ENCODE measurements at regions not wholly inside any gene's neighbourhood (a gene's known extent, or its start where the extent isn't known, plus 50 kb on each side); places are given as distances from the start of the nearest gene placed in this dataset.

DNA sequence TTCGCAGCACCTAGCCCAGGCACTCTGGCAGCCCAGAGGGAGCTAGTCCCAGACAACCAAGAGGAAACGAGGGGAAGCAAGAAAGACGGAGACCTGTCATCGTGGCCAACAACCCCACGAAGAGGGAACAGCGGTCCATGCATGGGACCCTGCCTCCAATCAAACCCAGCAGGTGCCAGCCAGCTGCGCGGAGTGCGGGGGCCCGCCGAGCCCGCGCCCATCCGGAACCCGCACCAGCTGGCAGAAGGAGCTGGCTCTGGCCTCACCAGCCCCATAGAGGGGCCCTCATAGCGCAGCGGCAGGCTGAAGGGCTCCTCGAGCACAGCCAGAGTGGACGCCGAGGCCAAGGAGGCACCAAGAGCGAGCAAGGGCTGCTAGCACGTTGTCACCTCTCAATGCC, 332.4 kb upstream of the MAGEB18 start:
- H3K9me3 Mint-ChIP-seq, result peaks cover 23% of the 10 kb centered on the region
- DNase-seq (ENCODE audit: low spot score), result no peak
- CTCF ChIA-PET, result no interaction called here
- no peaks in the 10 kb centered on the region for H3K27me3 Mint-ChIP-seq (ENCODE audit: low read depth)
- no peak for ATAC-seq
- TF ChIP-seq ZNF232 (CRISPR knock-in tag; IDR thresholded peaks at IDR 0.05) (no peak), PRRX2 (CRISPR knock-in tag; IDR thresholded peaks at IDR 0.05) (no peak), ETV6 (CRISPR knock-in tag; IDR thresholded peaks at IDR 0.05) (no peak), GRHL2 (CRISPR knock-in tag; IDR thresholded peaks at IDR 0.05; ENCODE audit: insufficient replicate concordance, severe bottlenecking) (no peak), JUN (CRISPR knock-in tag; IDR thresholded peaks at IDR 0.05) (no peak), SMAD3 (CRISPR knock-in tag; IDR thresholded peaks at IDR 0.05; ENCODE audit: borderline replicate concordance) (no peak), ATF1 (CRISPR knock-in tag; IDR thresholded peaks at IDR 0.05) (no peak), NFYB (CRISPR knock-in tag; conservative IDR thresholded peaks at IDR 0.05; ENCODE audit: low read depth) (no peak), MXD4 (CRISPR knock-in tag; IDR thresholded peaks at IDR 0.05; ENCODE audit: borderline replicate concordance) (no peak), CBFB (CRISPR knock-in tag; IDR thresholded peaks at IDR 0.05; ENCODE audit: low read depth) (no peak), JAZF1 (CRISPR knock-in tag; IDR thresholded peaks at IDR 0.05) (no peak), ZNF219 (CRISPR knock-in tag; IDR thresholded peaks at IDR 0.05; ENCODE audit: borderline replicate concordance) (no peak)
- TF ChIP-seq, protein P1, sequence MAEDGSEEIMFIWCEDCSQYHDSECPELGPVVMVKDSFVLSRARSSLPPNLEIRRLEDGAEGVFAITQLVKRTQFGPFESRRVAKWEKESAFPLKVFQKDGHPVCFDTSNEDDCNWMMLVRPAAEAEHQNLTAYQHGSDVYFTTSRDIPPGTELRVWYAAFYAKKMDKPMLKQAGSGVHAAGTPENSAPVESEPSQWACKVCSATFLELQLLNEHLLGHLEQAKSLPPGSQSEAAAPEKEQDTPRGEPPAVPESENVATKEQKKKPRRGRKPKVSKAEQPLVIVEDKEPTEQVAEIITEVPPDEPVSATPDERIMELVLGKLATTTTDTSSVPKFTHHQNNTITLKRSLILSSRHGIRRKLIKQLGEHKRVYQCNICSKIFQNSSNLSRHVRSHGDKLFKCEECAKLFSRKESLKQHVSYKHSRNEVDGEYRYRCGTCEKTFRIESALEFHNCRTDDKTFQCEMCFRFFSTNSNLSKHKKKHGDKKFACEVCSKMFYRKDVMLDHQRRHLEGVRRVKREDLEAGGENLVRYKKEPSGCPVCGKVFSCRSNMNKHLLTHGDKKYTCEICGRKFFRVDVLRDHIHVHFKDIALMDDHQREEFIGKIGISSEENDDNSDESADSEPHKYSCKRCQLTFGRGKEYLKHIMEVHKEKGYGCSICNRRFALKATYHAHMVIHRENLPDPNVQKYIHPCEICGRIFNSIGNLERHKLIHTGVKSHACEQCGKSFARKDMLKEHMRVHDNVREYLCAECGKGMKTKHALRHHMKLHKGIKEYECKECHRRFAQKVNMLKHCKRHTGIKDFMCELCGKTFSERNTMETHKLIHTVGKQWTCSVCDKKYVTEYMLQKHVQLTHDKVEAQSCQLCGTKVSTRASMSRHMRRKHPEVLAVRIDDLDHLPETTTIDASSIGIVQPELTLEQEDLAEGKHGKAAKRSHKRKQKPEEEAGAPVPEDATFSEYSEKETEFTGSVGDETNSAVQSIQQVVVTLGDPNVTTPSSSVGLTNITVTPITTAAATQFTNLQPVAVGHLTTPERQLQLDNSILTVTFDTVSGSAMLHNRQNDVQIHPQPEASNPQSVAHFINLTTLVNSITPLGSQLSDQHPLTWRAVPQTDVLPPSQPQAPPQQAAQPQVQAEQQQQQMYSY (CRISPR knock-in tag; IDR thresholded peaks at IDR 0.05), result no peak
- TF ChIP-seq, protein P2, sequence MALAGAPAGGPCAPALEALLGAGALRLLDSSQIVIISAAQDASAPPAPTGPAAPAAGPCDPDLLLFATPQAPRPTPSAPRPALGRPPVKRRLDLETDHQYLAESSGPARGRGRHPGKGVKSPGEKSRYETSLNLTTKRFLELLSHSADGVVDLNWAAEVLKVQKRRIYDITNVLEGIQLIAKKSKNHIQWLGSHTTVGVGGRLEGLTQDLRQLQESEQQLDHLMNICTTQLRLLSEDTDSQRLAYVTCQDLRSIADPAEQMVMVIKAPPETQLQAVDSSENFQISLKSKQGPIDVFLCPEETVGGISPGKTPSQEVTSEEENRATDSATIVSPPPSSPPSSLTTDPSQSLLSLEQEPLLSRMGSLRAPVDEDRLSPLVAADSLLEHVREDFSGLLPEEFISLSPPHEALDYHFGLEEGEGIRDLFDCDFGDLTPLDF (CRISPR knock-in tag; IDR thresholded peaks at IDR 0.05), result no peak
- TF ChIP-seq, protein P3, sequence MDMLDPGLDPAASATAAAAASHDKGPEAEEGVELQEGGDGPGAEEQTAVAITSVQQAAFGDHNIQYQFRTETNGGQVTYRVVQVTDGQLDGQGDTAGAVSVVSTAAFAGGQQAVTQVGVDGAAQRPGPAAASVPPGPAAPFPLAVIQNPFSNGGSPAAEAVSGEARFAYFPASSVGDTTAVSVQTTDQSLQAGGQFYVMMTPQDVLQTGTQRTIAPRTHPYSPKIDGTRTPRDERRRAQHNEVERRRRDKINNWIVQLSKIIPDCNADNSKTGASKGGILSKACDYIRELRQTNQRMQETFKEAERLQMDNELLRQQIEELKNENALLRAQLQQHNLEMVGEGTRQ (CRISPR knock-in tag; IDR thresholded peaks at IDR 0.05), result no peak
- TF ChIP-seq, protein P4, sequence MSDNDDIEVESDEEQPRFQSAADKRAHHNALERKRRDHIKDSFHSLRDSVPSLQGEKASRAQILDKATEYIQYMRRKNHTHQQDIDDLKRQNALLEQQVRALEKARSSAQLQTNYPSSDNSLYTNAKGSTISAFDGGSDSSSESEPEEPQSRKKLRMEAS (CRISPR knock-in tag; IDR thresholded peaks at IDR 0.05), result no peak
- TF ChIP-seq, protein P5, sequence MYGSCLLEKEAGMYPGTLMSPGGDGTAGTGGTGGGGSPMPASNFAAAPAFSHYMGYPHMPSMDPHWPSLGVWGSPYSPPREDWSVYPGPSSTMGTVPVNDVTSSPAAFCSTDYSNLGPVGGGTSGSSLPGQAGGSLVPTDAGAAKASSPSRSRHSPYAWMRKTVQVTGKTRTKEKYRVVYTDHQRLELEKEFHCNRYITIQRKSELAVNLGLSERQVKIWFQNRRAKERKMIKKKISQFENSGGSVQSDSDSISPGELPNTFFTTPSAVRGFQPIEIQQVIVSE (CRISPR knock-in tag; IDR thresholded peaks at IDR 0.05; ENCODE audit: borderline replicate concordance), result no peak
- TF ChIP-seq, protein P6, sequence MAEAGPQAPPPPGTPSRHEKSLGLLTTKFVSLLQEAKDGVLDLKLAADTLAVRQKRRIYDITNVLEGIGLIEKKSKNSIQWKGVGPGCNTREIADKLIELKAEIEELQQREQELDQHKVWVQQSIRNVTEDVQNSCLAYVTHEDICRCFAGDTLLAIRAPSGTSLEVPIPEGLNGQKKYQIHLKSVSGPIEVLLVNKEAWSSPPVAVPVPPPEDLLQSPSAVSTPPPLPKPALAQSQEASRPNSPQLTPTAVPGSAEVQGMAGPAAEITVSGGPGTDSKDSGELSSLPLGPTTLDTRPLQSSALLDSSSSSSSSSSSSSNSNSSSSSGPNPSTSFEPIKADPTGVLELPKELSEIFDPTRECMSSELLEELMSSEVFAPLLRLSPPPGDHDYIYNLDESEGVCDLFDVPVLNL (CRISPR knock-in tag; IDR thresholded peaks at IDR 0.05; ENCODE audit: borderline replicate concordance, low read depth), result no peak
- no peaks in the 10 kb centered on the region for H3K36me3 Mint-ChIP-seq
- no peak overlapping the region for H3K27ac Mint-ChIP-seq
- H3K4me1 Mint-ChIP-seq, result peaks cover 4% of the 10 kb centered on the region; the same call in 1 of the 2 replicates
- POLR2A ChIA-PET, result no interaction called here
- H3K4me3 Mint-ChIP-seq, result no peak overlapping the region

DNA sequence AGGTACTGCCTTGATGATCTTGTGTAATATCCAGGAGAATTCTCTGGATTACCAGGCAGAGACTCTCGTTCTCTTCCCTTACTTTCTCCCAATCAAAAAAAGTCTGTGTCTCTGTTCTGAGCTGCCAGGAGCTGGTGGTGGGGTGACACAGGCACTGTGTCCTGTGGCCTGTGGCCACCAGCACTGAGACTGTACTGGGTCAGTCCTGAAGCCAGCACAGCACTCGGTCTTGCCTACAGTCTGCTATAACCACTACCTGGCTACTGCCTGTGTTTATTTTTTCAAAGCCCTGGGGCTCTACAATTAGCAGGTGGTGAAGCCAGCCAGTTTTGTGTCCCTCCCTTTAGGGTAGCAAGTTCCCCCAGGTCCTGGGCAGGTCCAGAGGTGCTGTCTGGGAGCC, 331.1 kb upstream of the MAGEB18 start:
- CTCF ChIA-PET, result no interaction called here
- TF ChIP-seq FOXP1 (CRISPR knock-in tag; IDR thresholded peaks at IDR 0.05; ENCODE audit: borderline replicate concordance), result no peak
- no peak for TF ChIP-seq CBFB (CRISPR knock-in tag; IDR thresholded peaks at IDR 0.05; ENCODE audit: low read depth)
- TF ChIP-seq SMAD3 (CRISPR knock-in tag; IDR thresholded peaks at IDR 0.05; ENCODE audit: borderline replicate concordance), result no peak
- TF ChIP-seq ESRRA (CRISPR knock-in tag; IDR thresholded peaks at IDR 0.05; ENCODE audit: borderline replicate concordance), result no peak
- TF ChIP-seq KAT7 (CRISPR knock-in tag; IDR thresholded peaks at IDR 0.05; ENCODE audit: borderline replicate concordance), result no peak
- TF ChIP-seq, protein P7, sequence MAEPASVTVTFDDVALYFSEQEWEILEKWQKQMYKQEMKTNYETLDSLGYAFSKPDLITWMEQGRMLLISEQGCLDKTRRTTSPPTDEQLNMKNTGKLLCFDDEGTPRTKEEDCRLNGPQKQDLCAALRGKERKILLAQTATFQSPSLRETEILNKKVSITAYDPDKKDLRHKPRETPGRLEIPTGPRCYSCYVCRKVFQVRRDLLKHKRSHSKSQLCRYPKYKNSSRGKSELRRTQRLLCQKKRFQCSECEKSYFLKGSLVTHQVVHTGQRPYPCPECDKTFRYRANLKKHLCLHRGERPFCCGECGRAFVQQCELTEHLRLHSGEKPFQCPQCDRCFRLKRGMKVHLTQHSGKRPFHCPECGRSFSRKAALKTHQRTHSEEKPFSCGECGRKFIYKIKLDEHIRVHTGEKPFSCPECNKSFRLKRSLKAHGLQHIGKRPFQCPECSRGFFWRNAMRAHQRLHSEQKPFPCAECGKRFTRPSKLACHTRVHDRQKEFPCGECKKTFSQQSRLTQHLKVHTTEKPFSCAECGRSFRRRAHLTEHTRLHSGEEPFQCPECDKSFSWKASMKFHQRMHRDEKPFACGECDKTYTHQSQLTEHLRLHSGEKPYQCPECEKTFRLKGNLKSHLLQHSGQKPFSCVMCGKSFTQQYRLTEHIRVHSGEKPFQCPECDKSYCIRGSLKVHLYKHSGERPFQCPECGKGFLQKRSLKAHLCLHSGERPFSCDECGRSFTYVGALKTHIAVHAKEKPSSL (CRISPR knock-in tag; conservative IDR thresholded peaks at IDR 0.05), result no peak
- POLR2A ChIA-PET, result no interaction called here
- Mint-ChIP-seq H3K27ac (no peak overlapping the region), H3K4me1 (peaks cover 4% of the 10 kb centered on the region; the same call in 1 of the 2 replicates), H3K36me3 (no peaks in the 10 kb centered on the region), H3K9me3 (peaks cover 23% of the 10 kb centered on the region), H3K4me3 (no peak overlapping the region), H3K27me3 (ENCODE audit: low read depth) (no peaks in the 10 kb centered on the region)
- no peak for DNase-seq (ENCODE audit: low spot score)
- no peak for ATAC-seq
